Islet of Langerhans (tissue), 1 donor: ENCODE measurements at regions not wholly inside any gene's neighbourhood (a gene's known extent, or its start where the extent isn't known, plus 50 kb on each side); places are given as distances from the start of the nearest gene placed in this dataset.

Experiments used
- FAIRE-seq: peaks from one replicate; lab custom pipeline; 2011; peaks lifted over from hg19 to GRCh38; lab: Jason Lieb, UNC

DNA sequence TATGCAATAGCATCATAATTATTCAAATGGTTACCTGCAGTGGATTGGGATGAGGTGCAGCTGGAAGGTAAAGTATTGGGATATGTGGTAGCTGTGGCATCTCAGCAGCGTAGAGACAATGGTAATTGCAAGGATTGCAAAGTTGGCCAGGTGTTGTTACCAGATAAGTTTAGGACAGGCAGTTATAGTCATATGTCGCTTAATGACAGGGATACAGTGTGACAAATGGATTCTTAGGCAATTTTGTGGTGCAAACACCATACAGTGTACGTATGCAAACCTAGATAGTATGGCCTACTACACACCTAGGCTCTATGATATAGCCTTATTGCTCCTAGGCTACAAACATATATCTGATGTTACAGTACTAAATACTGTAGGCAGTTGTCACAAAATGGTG is 163.5 kb upstream of the LYZL2 start:
- no peak for FAIRE-seq

DNA sequence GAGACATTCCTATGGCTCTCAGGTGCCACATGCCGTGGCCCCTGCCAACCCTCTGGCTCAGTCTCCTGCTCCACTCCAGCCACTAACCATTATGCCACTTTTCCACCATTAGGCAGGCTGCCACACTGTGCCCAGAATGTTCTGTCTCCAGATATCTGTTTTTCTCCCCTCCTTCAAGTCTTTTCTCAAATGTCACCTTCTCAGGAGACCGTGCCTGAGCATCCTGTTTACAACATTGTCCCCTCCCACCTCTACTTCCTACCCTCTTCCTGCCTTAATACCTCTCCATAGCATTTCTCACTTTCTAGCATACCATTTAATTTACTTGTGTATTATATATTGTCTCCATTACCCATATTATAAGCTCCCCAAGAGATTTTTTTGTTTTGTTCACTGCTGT is 162.5 kb upstream of the LYZL2 start:
- no peak for FAIRE-seq

DNA sequence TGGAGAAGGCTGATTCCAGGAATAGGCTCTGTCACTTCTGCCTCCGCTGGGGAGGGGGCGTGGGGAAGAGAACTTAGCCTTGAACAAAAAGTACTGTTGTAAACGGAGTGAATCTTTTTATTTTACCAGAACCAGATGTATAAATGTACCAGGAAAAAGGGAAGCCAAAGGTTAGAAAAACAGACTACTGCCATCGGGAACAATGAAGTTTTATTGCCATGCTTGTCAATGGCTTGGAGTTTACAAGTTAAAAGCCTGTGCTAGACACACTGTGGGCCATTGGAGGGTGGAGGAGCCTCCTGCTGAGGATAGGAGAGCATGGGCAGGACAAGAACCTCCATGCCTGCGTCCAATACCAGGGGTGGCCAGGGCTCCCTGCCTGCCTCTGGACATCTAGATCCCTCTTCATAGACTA is 161.7 kb upstream of the LYZL2 start:
- FAIRE-seq = no peak

DNA sequence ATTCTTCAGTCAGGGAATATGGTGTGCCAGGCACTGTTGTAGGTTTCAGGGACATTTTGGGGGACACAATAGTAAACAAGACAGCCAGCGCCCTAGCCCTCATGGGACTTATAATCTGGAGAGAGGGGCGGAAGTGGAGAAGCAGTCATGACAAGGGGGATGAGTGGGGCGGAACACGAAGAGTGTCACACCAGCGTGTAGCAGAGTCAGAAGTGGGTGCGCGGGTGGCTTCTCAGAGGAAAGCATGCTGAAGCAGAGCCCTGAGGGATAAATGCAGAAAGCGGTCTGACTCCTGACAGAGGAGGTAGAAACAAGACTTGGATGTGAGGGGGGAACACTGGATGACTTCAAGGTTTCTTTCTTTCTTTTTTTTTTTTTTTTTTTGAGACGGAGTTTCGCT is 160.3 kb upstream of the LYZL2 start:
- no peak for FAIRE-seq

DNA sequence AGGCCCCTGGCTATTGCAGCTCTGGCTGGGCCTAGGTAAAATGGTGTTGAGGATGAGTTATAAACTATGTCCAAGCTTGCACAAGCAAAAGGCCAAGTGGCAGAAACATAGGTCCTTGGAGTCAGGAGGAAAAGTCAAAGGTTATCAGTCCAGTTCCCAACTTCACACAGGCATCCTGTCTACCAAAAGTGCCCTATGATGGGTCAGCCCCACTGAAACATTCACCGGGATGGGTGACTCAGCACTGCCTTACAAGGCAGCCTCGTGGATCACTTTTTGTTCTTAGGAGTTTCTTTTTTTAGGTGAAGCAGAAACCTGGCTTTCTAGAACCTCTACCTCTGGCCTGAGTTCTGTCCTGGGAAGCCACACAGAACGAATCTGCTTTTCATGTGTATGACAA is 158.8 kb upstream of the LYZL2 start:
- no peak for FAIRE-seq

DNA sequence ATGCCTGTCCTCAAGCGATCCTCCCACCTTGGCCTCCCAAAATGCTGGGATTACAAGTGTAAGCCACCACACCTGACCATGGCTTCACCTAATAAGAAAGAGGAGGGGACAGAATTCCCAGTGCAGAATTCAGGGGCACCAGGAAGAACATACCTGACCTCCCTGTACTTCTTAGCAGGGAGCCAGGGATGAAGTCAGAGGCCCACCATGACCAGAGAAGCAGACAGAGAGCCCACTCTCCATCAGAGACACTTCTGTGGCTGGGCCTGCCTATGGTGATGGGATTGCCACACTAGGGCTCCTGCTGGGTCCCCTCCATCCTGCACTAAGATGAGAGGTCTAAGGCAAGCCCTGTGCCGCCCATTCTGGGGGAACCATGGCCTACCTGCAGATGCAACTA is 157.4 kb upstream of the LYZL2 start:
- no peak for FAIRE-seq

DNA sequence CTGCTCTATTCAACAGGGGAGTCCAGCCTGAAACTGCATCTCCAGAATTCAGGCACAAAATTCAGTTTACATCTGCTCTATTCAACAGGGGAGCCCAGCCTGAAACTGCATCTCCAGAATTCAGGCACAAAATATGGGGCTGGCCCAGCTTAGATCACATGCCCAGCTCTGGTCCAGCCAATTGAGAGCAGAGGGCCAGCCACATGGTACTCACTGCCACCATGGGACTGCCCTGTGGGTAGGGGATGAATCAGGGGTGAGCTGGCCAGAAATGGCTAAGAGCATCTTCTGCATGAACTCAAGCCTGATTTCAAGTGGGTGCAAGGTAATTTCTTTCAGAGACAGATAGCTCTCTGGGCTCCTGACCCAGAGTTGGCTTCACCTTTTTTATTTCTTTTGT is 156.6 kb upstream of the LYZL2 start:
- FAIRE-seq = no peak

DNA sequence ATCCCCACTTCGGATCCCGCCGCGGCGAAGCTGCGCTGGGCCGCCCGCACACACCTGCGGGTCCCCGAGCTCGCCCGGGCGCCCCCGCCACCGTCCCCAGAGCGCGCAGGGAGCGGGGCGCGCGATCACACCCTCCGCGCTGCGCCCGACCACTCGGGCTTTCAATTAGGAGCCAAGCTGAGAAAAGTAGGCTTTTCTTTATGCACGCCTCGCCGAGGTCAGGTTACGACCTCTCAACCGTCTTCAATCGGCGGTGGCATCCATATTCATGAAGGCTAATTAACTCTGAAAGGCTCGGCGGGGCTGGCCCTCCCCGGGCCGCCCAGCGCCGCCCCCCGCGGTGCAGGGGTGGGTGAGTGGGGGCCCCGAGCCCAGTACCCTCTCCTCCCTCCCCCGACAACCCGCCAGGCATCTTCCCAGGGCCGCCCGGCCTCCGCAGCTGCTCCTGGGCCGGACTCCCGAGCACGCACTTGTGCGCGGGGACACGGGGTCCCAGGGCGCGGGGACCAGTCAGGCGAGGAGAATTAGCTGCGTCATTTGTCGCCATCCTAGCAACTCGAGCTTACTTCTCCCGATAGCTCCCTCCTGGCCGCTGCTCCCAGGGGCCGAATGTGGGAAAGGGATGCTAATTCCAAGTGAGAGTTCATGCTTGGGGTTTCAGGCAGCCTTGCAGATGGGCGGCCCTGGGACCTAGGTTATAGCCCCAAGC is 155.5 kb upstream of the LYZL2 start:
- FAIRE-seq = no peak

DNA sequence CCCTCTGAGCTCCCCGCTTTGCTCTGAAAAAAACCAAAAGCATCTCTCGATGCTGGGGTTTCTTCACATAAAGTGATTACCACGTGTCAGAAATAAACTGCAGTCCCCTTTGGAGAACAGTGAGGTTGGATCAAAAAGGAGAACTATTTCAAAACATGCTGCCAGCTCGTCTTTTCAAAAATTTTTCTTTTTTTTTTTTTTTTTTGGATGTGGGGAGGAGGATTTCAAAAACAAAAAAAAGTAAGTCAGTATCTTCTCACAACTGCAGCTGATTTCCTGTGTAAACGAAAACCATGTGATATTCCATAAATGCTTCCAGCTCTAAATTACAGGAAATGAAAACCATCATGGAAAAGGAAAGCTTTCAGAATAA is 155.0 kb upstream of the LYZL2 start:
- FAIRE-seq = no peak

DNA sequence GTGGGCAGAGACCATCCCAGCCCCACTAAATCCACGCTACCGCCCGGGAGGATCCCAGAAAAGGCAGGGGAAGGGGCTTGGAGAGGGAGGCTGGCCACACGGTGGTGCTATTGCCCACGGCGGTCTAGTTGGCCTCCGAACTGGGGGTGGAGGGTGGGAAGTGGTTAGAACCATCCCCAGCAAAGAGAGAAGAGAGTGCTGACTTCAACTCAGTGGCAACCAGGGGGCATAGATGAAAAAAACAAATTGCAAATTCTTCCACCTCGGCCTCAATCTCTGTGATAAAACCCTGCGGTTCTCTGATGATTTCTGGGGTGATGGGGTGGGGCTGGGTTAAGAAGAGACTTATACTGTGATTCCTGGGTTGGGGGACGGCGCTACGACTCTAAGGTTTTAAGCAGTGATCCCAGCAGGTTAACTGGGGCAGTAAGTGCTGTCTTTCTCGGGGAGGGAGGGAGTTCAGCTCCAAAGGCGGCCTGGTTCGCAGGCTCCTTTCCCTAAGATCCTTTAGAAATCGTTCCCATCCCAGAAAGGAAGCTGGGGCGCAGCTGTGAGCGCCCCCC is 154.5 kb upstream of the LYZL2 start:
- no peak for FAIRE-seq

DNA sequence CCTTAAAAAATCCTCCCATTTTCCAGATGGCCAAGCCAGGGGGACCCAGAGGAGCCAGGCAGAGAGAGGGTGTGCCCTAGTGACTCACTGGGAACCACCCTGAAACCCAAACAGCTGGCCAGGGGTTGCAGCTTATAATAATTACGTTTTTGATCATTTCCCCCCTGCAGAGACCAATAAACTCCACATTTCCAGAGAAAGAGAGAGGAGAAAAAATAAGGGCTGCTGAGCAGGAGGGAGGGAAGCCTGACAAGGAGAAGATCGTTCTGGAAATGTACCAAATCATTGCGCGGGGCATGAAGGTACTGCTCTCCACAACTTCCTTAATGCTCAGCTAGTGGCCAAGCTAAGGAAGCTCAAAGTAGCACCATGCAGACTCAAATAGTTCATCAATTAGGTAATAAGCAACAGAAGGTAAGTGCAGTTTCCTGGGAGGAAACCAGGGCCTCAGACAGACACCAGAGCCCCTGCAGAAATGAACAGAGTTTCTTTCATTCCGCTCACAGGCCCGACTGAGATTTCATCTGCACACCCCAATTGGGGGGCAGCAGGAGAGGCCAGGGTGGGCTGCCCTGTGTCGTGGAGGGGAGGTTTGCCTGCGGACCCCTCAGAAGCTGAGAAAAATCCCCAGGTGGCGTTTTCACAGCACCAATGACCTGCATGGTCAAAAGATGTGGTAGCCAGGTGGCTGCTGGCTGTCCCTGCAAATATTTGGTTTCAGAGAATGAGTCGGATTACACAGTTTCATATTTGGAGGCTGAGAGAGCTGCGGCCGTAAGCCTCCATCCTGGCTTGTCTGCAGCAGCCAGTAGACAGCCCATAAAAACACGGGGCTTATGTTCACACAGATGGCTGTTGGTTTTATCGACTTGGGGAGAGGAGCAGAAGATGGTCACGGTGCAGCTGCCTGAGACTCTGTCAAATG is 153.2 kb upstream of the LYZL2 start:
- FAIRE-seq = no peak

DNA sequence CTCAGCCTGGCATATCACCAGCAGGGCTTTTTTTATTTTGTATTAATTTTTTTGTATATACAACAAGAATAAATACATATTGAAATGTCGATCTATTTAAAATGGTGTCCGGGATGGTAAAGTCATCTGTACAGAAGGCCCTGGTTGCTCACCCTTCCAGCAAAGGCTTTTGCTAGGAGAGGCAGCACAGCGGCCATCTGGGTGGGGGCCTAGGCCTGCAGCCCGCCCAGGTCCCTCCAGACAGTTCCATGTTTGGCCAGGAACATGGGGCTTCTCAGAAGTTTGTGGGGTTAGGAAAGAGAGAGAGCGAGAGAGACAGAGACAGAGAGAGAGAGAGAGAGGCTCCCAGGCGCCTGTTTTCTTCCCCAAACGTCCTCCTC is 152.6 kb upstream of the LYZL2 start:
- no peak for FAIRE-seq

DNA sequence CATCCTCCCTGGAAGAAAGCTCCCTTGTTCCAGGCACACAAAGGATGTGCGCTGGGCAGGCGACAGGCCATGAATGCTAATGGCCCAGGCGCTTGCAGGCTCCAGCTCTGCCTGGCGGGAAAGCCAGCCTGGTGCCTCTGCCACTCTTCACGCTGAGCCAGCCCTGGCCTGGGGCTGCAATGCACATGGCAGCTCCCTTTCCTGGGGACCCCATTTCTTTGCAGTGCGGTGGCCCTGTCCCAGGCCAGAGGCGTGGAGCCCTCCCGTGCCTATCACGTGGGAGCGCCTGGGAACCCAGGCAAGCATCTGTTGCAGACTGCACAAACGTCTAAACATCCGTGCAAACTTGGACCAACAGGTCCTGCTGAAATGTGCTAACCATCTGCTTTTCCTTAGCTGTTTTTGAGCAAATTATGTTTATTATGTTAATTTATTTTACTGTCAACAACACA is 152.1 kb upstream of the LYZL2 start:
- FAIRE-seq = no peak

DNA sequence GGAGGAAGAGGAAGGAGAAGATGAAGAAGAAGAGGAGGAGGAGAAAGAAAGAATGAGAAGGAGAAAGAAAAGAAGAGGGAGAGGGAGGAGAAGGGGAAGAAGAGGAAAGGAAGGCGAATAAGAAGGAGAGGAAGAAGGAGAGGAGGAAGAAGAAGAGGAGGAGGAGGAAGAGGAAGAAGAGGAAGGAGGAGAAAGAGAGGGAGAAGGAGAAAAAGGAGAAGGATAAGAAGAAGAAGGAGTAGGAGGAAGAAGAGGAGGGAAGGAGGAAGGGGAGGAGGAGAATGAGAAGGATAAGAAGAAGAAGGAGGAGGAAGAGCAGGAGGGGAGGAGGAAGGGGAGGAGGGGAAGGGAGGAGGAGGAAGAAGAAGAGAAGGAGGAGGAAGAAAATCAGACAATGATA is 149.2 kb upstream of the LYZL2 start:
- FAIRE-seq = no peak

DNA sequence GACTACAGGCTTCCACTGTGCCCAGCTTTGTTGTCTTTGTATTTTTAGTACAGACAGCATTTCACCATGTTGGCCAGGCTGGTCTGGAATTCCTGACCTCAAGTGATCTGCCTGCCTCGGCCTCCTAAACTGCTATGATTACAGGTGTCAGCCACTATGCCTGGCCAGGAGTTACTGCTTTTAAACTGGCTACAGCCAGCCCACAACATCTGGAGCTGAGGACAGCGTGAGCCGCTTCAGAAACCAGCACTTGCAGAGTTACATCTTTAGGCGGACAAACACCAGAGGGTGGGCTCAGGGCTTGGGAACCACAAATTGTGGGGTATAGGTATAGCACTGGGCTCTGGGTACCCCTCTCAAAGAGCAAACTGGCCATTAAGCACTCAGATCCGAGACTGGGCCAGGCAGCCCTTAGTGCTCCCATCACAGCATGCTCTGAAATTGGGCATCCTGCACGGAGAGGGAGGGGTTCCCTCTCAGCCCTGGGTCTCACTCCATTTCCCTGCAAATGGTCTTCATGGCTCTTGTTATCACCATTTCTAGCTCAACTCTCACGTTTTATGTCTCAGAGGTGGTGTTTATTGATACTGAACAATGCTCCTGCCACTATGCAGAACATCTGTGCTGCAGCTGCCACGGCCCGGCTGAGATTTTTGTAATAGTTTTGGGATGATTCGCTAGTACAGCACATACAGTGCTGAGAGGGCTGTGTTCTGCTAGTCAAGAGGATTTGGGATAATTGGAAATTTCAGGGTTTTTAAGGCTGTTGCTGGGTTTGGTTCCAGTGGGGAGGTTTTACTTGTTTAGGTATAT is 146.4 kb upstream of the LYZL2 start:
- no peak for FAIRE-seq

DNA sequence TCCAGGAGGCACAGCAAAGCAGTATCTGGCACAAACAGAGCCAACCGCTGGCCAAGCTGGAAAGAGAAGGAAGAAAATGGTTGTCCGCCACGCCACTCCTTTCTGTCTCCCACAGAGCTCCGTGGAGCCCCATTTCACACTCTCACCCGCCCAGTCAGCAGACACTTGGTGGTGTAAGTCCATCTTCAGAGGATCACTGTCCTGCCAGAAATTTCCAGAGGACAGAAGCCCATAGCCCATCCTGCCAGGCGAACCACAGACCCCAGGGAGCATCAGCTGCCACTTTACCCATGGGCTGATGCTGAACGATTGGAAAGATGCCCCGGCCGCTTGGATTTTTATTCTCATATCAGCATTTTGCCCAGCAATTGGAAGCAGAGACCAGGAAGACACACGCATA is 144.7 kb upstream of the LYZL2 start:
- FAIRE-seq = no peak

DNA sequence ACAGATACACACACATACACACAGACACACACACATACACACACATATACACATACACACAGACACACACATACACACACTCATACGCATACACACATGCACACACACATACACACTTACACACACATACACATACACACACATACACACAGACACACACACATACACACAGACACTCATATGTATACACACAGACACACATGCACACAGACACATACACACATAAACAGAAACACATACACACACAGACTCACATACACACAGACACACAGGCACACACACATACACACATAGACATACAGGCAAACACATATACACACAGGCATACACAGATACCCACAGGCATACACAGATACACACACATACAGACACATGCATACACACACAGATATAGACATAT is 143.9 kb upstream of the LYZL2 start:
- no peak for FAIRE-seq

DNA sequence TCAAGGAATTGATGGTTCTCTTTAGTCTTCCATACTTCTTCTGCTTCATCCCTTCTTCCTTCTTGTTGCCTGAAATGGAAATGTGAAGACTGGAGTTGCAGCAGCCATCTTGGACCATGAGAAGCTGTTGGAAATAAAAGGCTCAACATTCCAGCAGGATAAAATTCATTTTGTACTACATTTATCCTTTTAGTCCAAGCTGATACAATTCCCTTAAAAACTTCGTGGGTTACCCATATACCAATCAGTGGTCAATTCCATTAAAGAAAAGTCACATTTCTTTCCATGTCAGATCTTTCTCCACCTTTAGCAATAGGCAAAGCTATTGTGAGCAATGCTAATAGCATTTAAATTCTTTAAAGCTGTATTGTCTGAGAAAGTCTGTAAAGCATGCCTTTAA is 141.3 kb upstream of the LYZL2 start:
- FAIRE-seq = no peak

DNA sequence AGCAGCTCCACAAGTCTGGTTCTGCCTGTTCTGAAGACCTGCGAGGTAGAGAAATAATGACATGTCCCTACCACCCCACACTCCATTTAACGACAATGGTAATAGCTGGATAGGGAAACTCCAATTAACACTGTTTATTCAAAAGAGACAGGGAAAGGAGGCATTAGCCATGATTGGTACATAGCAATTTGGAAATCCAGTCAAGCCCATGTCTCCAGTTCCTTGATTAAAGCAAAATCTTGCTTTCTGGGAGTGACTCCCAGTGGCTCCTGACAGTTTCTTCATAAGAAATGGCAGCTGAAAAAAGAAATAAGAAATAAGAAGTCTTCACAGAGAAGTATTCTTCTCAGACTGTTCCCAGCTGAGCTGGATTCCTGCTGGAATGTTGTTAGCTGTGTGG is 140.7 kb upstream of the LYZL2 start:
- no peak for FAIRE-seq

DNA sequence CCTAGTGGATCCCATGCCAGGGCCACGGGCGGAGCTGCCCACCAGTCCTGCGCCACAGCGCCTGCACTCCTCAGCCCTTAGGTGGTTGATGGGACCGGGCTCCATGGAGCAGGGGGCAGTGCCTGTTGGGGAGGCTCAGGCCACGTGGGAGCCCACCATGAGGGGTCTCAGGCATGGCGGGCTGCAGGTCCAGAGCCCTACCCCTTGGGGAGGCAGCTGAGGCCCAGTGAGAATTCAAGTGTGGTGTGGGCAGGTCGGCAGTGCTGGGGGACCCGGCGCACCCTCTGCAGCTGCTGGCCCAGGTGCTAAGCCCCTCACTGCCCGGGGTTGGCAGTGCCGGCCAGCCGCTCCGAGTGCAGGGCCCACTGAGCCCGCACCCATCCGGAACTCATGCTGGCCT is 139.8 kb upstream of the LYZL2 start:
- FAIRE-seq = no peak

DNA sequence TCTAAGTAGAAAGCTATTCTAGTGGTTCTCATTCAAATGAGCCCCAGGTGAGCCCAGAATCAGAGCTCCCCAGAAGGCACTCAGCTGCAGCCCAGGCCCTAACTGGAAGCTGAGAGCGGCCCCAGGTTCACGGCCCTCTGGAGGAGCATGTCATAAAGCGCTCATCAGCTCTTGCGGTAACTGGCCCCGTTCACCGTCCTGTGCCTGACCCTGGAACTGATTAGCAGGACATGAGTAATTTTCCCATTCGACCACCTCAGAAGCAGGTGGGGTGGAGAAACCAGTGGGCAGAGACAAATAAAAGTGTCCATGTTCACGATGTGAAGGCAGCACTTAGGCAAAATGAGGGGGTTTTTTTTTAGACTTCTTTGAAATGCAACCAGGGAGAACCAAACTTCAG is 136.1 kb upstream of the LYZL2 start:
- no peak for FAIRE-seq

DNA sequence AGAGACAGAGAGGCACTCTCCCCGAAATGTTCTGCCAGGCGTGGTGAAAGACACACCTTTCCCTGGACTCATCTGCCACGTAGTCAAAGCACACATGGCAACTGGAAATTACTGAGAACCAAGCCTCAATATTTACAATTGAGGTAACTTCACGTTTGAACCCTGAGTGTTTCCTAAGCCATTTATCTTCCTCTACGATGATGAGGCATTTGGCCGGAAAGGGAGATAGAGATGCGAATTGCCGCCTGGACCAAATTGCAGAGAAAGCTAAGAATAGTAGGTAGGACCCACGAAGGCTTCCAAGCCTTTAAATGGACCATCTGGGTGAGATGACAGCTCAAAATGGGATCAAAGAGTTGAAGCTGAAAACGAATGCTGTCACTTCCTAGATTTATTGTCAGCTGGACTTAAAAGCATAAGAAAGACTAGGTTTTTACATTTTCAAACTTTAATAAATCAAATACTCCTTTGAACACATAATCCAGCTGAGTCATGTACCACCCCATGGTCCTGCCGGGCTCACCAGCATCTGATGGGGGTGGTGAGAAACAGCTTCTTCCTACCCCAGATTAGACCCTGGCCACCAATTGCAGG is 135.6 kb upstream of the LYZL2 start:
- no peak for FAIRE-seq
